GM12872 (cell line): ENCODE measurements at regions not wholly inside any gene's neighbourhood (a gene's known extent, or its start where the extent isn't known, plus 50 kb on each side); places are given as distances from the start of the nearest gene placed in this dataset.

Experiments
- CTCF ChIP-seq: IDR thresholded peaks from 3 replicates; pipeline ENCODE4 v1.5.1; 2011; ENCODE audit warnings: low read depth, mild to moderate bottlenecking, low read length, moderate library complexity; ENCODE audit not compliant: insufficient read depth

- 0 out of 3 replicates have a peak, but pooled peaks have one; percentile 24 for TF ChIP-seq CTCF
These were observed 244.8 kb upstream of the RGMA start for GRCh38 chr15:93333796-93334195.

DNA sequence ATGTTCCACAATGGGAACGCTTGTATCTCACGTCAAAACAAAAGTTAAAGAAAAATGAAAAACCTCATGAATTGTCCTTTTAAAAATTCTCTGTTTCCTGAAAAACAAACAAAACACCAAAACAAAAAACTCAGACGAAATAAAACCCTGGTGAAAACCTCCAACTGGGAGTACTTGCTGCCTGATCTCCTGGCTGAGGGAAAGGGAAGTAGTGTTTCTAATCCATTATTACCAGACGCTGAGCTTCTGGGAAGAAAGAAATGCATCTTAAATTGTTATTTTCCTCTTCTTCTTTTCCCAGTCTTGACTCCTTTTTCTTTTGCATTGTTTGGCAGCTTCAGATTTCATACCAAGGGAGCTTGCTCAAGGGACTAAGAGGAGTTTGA lies 243.2 kb upstream of the RGMA start:
- no peak for TF ChIP-seq CTCF

- TF ChIP-seq CTCF: no peak
These were observed 242.6 kb upstream of the RGMA start for GRCh38 chr15:93331545-93332167.

GRCh38 chr15:93330912-93331544 lies 242.0 kb upstream of the RGMA start:
- no peak for TF ChIP-seq CTCF

GRCh38 chr15:93327364-93327763 lies 238.4 kb upstream of the RGMA start:
- no peak for TF ChIP-seq CTCF

- no peak for TF ChIP-seq CTCF
These were observed 235.4 kb upstream of the RGMA start for GRCh38 chr15:93324186-93324975.

- no peak for TF ChIP-seq CTCF
These were observed 232.9 kb upstream of the RGMA start for GRCh38 chr15:93321881-93322282.
